K562 (cell line): ENCODE measurements at regions not wholly inside any gene's neighbourhood (a gene's known extent, or its start where the extent isn't known, plus 50 kb on each side); places are given as distances from the start of the nearest gene placed in this dataset.

ENCODE experiments used
- ATF3 ChIP-seq, 2 experiments: fragments of 450-650 bp in 1 of 2; sonication (generic) in 1 of 2; formaldehyde crosslinking in 1 of 2; IDR thresholded peaks in 1 of 2; conservative IDR thresholded peaks in 1 of 2; 2 replicates each; pipeline versions ENCODE4 v1.6.1 to v1.8.1; 2016 to 2023; ENCODE audit warnings: mild to moderate bottlenecking in 2 of 2, moderate library complexity in 2 of 2, inconsistent platforms in 1 of 2, missing genetic modification reagents in 1 of 2
- BCLAF1 ChIP-seq, 2 experiments: fragments of 450-650 bp in 1 of 2; IDR thresholded peaks; 2 replicates each; pipeline ENCODE4 v1.6.1; 2011 to 2017; ENCODE audit warnings: low read depth in 2 of 2, antibody characterized with exemption in 1 of 2, borderline replicate concordance in 1 of 2, low read length in 1 of 2, mild to moderate bottlenecking in 1 of 2, mixed read lengths in 1 of 2; ENCODE audit not compliant: control insufficient read depth in 1 of 2
- CBFA2T3 ChIP-seq: fragments of 450-650 bp; IDR thresholded peaks from 2 replicates; pipeline ENCODE4 v1.6.1; 2017
- ERF ChIP-seq: fragments of 450-650 bp; formaldehyde crosslinking; IDR thresholded peaks from 2 replicates; pipeline ENCODE4 v1.4.0; 2020; ENCODE audit warnings: mild to moderate bottlenecking, mixed read lengths
- GTF2A2 ChIP-seq: IDR thresholded peaks from 2 replicates; pipeline ENCODE4 v1.6.1; 2016; ENCODE audit warnings: mild to moderate bottlenecking, missing genetic modification characterization, missing compliant biosample characterization
- HINFP ChIP-seq: fragments of 450-650 bp; conservative IDR thresholded peaks from 2 replicates; pipeline ENCODE4 v1.6.1; 2016; ENCODE audit warnings: missing genetic modification characterization, low read depth, mild to moderate bottlenecking, control low read depth, missing compliant biosample characterization
- MAFG ChIP-seq: fragments of 450-650 bp; conservative IDR thresholded peaks from 2 replicates; pipeline ENCODE4 v1.6.1; 2016; ENCODE audit warnings: missing genetic modification characterization, missing compliant biosample characterization
- NFRKB ChIP-seq: fragments of 450-650 bp; IDR thresholded peaks from 2 replicates; pipeline ENCODE4 v1.6.1; 2016; ENCODE audit warnings: low read depth
- POLR2AphosphoS2 ChIP-seq: IDR thresholded peaks from 2 replicates; pipeline ENCODE4 v1.6.1; 2012; ENCODE audit warnings: low read length, improper control_type of control experiment
- SAP30 ChIP-seq: fragments of 200-600 bp; sonication (generic); IDR thresholded peaks from 2 replicates; pipeline ENCODE4 v1.6.1; 2012; ENCODE audit warnings: borderline replicate concordance, low read depth, mild to moderate bottlenecking, moderate library complexity, low read length, control low read depth, inconsistent platforms; ENCODE audit not compliant: insufficient read depth, poor library complexity, severe bottlenecking
- SIN3B ChIP-seq: fragments of 450-650 bp; IDR thresholded peaks from 2 replicates; pipeline ENCODE4 v1.6.1; 2017; ENCODE audit warnings: low read depth, mild to moderate bottlenecking, moderate library complexity
- SRSF1 ChIP-seq: fragments of 200-400 bp; formaldehyde crosslinking; IDR thresholded peaks from 2 replicates; pipeline ENCODE4 v1.6.1; 2017; ENCODE audit warnings: mild to moderate bottlenecking, low read depth, low read length, moderate library complexity
- STAG1 ChIP-seq: sonication (generic); formaldehyde crosslinking; IDR thresholded peaks from 2 replicates; pipeline ENCODE4 v1.5.0; 2020; ENCODE audit warnings: missing genetic modification reagents, borderline replicate concordance
- TRIM28 ChIP-seq: fragments of 450-650 bp; IDR thresholded peaks from 2 replicates; pipeline ENCODE4 v1.6.1; 2017
- ZNF146 ChIP-seq: IDR thresholded peaks from one replicate; pipeline ENCODE4 v1.6.1; 2018; ENCODE audit warnings: missing compliant biosample characterization; ENCODE audit not compliant: unreplicated experiment
- TF ChIP-seq, protein P1 (sequence below), 2 experiments: fragments of 150-350 bp in 1 of 2; IDR thresholded peaks; 2 replicates each; pipeline ENCODE4 v1.6.1; 2012 to 2016; ENCODE audit warnings: low read depth in 2 of 2, low read length in 2 of 2, mild to moderate bottlenecking in 1 of 2, moderate library complexity in 1 of 2

DNA sequence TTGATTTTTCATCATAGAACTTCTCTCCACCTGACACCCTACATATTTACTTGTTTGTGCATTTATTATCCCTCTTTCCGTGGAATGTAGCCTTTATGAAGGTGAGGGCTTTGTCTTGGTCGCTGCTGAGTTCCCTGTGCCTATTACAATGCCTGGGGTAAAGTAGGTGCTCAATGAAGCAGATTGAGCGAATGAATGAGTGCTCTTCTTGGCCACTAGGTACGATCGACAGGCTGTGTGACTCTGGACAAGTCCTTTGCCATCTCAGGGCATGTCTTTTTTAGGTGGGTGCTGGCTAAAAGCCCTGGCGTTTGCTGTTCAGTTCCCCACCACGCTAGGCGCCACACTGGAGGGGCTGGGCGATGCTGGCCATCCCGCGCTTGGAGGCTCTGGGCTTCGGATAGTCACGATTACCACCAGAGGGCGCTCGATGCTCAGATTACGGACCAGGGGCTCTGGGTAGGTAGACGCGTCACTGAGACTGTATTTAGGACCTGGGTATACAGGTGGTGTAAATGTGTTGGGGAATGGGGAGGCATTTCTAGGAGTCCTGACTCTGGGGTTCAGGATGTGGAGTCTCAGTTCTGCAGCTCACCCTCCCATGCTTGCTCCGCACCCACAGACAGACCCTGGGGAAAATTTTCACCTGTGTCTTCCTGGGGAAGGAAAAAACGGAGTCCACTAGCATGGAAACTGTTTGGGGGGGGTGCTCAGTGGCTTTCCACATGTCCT lies 71.0 kb upstream of the CSF3R start (continued):
- TF ChIP-seq HINFP (no peak), CBFA2T3 (no peak), SAP30 (no peak), SRSF1 (no peak), ZNF146 (CRISPR knock-in tag) (no peak), ATF3 (IDR thresholded peaks at IDR 0.05) (no peak), ATF3 (CRISPR knock-in tag; conservative IDR thresholded peaks at IDR 0.05) (no peak), TRIM28 (no peak), ERF (no peak), NFRKB (no peak), STAG1 (CRISPR knock-in tag) (peak; percentile 69; the same call in 1 of the 2 replicates), BCLAF1 (IDR thresholded peaks at IDR 0.05; ENCODE audit: borderline replicate concordance in 1 of 2, control insufficient read depth in 1 of 2, low read depth in 2 of 2, low read length in 1 of 2) (no peak), SIN3B (no peak), MAFG (tag) (no peak), GTF2A2 (tag) (no peak), POLR2AphosphoS2 (no peak)
- TF ChIP-seq, protein P1, sequence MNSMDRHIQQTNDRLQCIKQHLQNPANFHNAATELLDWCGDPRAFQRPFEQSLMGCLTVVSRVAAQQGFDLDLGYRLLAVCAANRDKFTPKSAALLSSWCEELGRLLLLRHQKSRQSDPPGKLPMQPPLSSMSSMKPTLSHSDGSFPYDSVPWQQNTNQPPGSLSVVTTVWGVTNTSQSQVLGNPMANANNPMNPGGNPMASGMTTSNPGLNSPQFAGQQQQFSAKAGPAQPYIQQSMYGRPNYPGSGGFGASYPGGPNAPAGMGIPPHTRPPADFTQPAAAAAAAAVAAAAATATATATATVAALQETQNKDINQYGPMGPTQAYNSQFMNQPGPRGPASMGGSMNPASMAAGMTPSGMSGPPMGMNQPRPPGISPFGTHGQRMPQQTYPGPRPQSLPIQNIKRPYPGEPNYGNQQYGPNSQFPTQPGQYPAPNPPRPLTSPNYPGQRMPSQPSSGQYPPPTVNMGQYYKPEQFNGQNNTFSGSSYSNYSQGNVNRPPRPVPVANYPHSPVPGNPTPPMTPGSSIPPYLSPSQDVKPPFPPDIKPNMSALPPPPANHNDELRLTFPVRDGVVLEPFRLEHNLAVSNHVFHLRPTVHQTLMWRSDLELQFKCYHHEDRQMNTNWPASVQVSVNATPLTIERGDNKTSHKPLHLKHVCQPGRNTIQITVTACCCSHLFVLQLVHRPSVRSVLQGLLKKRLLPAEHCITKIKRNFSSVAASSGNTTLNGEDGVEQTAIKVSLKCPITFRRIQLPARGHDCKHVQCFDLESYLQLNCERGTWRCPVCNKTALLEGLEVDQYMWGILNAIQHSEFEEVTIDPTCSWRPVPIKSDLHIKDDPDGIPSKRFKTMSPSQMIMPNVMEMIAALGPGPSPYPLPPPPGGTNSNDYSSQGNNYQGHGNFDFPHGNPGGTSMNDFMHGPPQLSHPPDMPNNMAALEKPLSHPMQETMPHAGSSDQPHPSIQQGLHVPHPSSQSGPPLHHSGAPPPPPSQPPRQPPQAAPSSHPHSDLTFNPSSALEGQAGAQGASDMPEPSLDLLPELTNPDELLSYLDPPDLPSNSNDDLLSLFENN (IDR thresholded peaks at IDR 0.05; ENCODE audit: low read depth in 2 of 2, low read length in 2 of 2) = no peak
